G401 (cell line): ENCODE measurements at regions not wholly inside any gene's neighbourhood (a gene's known extent, or its start where the extent isn't known, plus 50 kb on each side); places are given as distances from the start of the nearest gene placed in this dataset.

Experiments
- DNase-seq: peaks from one replicate; pipeline ENCODE4 v3.0.0-alpha.2; 2015; ENCODE audit warnings: low spot score
- in situ Hi-C: cut with HindIII; loops from 2 replicates; pipeline ENCODE4 v1.10.0; 2016; ENCODE audit warnings: low sequenced_read_pairs, mixed read lengths

DNA sequence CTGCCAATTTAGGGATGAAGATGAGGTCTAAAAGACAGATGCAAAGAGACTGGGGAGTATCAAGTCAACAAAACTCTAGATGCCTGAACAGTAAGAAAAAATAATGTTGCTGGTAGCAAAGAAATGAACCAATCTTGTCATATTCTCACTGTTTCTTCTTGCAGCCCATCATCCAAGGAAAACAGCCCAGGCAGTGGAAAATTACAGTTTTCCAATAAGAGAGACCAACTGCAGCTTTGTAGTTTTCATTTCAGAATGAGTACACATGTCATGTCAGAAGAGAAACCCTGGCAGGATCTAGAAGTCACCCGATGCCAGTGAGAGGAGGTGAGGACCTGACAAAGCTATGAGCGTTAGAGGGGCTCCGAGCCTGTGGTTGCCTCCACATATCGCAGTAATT, 500.4 kb upstream of the PSMD7 start:
- in situ Hi-C loops = no loop called here
- no peak for DNase-seq

DNA sequence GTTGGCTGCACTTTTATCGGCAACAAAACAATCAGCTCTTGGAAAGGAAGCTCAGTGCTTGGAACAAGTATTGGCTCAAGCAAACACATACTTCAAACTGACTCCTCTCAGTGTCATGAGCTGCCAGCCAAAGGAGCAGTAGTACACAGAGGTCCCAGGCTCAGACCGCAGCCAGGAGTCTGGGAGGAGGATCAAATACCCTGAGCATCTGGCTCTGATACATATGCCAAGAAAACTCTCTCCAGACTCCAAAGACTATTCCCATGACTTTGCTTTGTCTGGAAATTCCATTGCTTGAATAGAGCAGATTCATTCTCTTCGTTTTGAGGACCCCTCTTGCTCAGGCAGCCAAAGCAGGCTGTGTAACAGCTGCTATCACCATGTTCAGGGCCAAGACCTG, 501.6 kb upstream of the PSMD7 start:
- no peak for DNase-seq
- in situ Hi-C loops = no loop called here

DNA sequence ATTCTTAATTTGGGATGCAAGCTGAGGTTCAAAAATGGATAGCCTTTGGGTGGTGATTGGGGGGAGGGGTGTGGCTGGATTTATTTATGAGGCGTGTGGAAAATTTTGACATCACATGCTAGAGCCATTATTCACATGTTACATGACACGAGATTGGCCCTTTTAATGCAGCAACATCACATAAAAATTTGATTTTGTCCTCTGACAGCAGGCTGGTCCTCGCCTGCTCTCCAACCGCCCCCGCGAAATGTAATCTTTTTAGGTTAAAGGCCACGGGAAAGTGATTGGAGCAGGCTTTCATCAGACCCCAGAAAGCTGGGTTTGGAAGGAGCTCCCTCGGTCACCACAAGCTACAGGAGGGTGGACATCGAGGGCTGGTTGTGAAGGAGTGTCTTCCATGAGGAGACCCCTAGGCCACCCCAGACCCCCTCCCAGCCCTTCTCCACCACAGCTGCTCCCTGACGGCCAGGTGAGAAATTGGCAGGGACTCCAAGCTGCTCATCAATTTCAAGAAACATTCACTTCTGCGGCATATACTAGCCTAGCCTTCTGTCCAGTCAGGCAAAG, 502.7 kb upstream of the PSMD7 start:
- no peak for DNase-seq
- in situ Hi-C loops = no loop called here

DNA sequence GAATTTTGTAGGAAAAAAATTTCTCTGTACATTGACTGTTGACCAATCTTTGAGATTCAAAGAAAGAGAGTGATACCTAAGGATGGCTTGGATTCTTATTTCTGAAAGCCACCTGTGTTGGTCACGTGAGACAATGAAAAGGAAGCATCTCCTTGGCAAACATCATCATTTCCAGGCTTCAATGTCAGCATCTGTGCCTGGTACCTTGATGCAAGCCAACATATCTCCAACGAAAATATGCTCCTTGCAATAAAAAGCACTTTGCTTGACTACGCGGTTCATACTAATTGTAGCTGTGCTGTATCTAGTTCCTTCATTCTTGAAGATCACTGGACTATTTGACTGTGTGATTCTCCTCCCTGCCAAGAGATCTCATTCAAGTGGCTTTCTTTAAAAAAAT, 503.4 kb upstream of the PSMD7 start:
- in situ Hi-C loops = no loop called here
- DNase-seq = no peak

DNA sequence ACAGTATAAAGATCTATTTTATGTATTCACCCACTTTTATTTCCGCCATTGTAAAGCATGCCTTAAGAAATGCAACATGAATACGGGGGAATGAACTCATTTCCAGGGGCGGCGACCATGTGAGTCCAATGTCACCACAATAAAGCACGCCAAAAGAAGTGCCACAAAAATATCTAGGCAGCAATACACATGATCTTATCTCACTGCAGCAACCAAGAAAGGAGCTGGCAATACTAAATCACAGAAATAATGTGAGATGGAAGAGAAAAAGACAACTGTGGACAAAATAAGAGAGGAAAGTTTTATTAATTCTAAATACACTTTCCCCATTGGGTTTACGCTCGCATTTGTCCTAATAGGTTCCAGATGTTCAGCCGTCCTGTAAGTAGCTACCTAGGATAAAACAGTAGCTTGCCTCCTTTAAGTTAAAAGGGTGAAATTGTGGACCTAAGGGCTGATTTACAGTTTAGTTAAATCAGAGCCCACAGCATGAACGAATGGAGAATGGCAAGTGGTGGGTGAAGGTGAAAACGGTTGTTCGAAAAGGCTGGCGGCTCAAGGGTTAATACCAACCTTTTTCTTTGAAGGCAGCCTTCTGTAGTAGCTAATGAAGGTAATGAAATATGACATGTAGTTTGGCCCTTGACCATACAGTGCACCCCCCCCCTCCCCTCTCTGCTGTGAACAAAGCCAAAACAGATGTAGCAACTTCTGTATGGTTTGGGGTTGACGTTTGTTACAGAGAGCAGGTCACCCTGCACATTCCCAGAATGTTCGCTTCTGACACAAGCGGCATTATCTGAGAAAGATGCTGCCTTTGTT, 504.2 kb upstream of the PSMD7 start:
- in situ Hi-C loops = no loop called here

DNA sequence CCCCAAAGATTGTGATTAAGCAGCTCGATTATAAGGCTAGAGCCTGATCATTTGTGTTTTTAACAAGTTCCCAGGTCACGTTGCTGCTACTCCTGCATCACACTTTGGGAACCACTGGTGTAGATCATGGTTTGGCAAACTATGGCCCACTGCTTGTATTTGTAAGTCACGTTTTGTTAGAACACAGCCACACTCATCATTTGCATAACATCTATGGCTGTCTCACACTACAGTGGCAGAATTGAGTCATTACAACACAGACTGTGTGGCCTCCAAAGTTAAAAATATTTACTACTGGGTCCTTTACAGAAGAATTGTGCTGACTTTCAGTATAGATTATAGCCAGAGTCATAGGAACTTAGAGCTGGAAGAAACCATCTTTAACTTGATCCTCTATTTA, 515.3 kb upstream of the PSMD7 start:
- DNase-seq = no peak
- in situ Hi-C loops = no loop called here

More for the DNA sequence above, 504.2 kb upstream of the PSMD7 start:
- no peak for DNase-seq

DNA sequence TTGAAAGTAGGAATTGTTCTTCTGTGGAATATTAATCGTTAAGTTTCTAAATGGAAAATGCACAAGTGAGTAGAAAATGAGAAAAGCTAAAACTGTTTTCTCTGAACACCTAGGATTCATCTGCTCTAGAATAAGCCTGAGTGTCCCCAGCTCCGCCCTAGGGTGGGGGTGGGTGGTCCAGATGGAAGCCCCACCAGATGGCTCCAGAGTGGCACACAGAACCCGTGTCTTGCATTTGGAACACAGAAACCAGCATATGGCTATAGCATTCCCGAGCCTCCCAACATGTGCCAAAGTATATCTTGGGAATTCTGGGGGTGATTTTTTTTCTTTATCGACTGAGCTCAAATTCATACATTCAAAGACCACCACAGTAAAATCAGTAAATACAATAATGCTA, 517.7 kb upstream of the PSMD7 start:
- no peak for DNase-seq
- in situ Hi-C loops = no loop called here

DNA sequence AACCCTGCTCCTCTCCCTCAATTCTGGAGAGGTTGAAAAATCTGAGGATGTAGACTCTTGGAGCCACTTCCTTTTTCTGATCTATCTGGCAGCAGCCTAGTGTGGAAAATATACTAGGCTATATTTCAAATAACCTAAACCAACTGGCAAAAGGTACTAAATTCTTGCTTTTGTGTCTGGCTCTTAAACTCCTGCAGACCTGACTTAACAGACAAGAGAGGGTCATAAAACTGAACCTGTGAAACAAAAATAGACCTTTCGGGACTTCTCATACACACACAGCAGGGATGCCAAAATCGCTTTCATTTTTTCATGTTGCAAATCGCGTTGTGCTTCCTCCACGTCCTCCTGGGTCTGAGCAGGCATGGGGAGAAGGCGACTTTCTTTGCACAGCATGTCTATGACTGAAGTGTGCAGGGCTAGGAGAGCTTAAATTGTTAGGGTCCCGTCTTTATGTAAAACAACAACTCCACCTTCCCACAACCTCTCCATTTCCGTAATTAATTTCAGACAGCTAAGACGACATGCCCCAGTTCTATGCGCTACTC, 520.7 kb upstream of the PSMD7 start:
- DNase-seq = no peak
- in situ Hi-C loops = no loop called here

DNA sequence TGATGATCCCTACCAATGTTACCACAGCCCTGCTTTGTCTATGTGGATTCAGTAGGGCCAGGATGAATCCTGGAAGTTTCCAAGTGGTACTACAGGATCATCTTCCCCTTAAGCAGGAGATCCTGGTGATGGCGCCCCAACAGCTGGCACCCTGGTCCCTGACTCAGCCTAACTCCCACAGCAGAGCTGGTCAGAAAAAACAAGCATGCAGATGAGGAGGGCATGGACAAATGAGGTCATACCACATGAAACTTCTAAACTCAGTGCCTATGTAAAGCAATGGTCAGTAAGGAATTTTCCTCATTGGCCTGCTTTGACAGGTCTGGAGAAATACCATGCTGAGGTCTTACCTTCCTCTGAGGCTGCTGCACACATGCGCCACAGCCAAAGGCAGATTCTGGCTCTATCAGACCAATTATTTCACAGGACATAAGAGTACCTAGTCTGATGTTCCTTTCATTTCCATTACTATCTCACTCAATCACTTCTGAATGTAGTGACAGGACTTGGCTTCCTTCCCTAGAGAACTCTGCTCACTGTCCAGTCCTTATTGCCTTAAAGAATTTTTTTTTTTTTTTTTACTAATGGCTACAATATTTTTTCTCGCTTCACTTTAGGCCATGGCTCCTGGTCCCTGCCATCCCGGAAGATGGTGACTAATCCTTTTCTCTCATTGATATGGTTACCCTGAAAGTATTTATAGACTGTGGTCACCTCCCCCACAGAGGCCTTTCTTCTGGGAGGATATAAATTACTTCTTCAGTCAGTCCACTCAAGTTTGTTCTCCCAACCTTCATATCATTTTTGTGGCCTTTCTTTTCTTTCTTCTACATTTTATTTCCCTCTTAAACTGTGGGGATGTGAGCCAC, 525.2 kb upstream of the PSMD7 start:
- DNase-seq = no peak
- in situ Hi-C loops = no loop called here

DNA sequence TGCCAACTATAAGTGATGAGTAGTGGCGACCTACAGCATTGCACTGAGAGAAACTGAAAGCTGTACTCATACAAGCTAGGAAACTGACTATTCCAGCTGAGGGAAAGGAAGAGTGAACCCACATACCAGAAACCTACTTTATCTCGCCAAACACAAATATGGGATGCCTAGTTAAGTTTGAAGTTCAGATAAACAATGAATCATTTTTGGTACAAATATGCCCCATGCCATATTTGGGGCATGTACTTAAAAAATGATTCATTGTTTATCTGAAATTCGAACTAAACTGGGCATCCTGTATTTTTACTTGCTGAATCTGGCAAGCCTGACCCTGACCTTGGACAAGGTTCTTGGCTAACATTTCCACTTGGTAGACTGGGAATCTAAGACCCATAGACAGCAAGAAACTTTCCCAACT, 527.8 kb upstream of the PSMD7 start:
- DNase-seq = no peak
- in situ Hi-C loops = no loop called here

DNA sequence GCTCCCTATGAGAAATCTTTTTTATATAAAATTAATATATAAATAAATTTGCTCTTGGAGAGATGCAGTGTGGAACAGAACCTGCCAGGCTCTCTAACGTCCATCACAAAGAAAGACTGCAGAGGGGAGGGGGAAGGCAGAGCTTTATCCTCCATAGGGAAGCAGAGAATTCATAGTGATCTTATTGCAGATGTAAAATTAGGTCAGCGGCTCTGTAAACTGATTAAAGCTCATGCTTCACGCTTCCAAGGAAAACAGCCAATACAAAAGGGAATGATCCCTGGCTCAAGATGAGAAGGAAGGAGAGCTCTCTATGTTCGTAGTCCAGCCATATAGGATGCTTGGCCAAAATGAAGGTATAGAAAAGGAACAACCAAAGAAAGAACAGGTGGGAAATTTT, 532.3 kb upstream of the PSMD7 start:
- no peak for DNase-seq
- in situ Hi-C loops = no loop called here

DNA sequence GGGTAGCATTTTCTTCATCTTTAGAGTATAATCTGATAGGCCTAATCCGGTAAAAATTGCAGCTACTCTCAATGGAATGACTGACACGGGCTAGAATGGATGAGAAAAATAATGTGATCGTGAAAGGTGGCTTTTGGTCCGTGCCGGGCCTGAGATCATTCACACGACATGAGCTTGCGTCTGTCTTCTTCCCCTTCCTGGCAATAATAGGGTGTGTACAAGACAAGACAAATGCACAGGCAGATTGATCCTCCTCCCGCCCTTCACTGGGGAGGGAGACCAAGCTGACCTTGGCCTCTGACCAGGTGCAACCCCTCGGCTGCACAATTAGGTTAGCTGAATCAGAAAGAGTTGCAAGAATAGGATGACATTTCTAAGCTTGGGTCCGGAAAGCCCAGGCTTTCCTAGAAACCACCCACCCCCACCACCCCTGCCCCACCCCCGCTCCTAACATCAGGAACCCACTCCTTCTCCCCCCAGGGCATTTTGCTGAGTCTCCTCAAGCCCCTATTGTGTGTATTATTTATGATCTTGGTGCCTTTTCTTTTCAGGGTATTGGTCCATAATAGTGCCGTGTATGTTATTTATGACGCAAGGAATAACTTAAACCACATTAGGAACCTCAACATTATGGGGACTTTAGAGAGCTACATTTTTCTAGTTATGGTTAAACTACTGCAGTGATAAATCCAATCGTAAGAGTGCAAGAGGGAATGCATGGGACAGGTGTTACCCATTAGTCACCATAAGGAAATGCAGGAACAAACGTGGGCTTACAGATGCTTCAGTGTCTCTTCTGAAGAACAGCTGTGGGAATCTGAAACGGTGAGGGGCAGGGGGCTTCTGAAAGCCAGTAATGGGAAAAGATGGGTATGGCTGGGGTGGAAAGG, 540.1 kb upstream of the PSMD7 start:
- in situ Hi-C loops = no loop called here
- no peak for DNase-seq

DNA sequence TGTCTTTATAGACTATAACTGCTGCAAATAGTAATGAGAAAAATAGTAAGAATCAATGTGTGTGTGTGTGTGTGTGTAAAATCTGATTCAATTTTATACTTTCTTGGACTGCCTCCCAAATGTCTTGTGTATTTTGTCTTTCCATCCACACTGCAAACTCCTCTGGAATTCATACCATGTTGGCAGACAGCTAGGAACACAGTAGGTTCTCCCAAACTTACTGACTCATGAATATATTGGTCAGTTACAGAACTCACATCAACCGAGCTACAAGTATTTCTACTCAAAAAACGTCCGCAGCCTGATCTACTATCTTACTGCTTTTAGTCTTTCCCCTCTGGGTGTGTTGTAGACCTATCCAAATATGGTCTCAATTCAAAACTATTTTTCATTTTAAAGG, 542.7 kb upstream of the PSMD7 start:
- DNase-seq = no peak
- in situ Hi-C loops = no loop called here

DNA sequence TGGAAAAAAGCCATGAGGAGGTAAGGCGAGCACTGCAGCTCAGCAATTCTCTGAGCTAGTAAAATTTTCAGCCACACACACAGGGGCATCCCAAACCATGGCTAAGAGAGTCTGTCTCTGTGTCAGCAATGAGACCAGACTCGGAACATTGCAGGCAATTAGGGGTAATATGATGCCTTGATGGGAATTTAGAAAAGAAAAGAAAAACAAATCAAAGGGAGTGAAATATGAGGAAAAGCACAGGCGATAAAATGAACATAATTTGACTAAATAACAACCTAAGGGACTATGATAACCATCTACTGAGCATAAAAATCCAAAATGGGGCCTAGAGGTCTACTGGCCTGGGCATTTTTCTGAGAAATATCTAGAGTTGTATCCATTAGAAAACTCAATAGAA, 546.0 kb upstream of the PSMD7 start:
- in situ Hi-C loops = no loop called here
- DNase-seq = no peak

DNA sequence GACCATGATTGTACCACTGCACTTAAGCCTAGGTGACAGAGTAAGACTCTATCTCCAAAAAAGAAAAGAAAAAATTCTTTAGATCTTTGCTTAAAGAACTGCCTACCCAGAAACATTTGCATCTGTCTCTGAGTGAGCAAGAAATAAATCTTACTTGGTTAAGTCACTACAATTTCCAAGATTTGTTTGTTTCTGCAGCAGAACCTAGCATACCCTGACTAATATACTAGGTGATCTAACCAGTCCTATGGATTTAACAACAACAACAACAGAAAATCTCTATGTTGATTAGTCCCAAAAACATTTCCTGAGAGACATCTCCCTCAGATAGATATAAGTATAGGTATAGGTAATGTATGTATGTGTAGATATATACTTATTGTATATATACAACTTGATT, 549.3 kb upstream of the PSMD7 start:
- in situ Hi-C loops = no loop called here
- DNase-seq = no peak

DNA sequence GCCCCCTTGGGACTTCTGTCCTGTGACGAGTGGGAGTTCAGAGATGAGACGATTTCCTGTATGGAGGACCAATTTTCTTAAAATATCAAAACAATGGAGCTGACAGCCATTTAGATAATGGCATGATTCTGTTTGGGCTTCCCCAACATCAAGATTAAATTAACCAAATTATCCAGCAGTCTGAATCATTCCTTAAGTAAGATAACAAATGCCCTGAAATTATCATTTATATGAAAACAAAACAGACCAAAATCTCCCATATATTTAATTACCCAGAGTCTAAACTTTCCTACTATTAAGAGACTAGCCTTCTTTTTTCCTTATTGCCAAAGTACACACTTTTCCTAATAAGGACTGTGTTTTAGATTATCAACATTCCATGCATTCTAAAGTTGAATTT, 550.1 kb upstream of the PSMD7 start:
- in situ Hi-C loops = no loop called here
- DNase-seq = no peak

DNA sequence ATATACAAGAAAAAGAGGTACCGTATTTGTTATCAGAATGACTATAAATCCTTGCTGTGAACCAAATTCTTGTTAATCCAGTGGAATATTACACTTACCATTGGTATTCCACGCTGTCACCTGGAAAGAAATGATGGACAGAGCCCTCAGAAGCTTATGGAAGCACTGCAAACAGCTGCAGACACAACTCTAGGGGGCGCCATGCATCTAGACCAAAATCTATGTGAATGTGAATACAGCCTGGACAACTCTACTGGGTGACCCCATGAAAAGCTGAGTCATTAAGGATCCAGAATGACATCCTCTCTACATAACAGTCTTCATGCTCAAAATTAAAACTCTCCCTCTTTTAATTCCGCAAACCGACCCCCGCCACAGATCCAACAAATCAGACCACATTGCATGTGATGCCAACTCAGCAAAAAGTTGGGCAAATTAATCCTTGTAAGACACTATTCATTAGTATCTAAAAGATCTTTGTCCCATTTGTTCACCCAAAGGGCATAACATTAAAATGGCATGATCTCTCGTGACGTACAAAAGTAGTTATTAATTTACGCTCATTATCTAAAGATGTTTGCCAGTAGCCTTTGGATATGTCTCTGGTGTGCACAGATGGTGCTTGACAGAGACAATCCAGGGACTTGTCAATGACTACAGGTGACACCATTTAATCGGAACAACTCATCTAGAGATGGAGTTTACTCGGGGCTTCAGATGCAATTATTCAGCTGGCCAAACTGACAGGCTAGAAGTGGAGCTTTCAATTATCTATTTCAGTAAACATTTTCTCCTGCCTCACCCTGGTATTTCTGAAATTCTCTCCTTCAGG, 552.7 kb upstream of the PSMD7 start:
- in situ Hi-C loops = no loop called here
- DNase-seq = no peak

DNA sequence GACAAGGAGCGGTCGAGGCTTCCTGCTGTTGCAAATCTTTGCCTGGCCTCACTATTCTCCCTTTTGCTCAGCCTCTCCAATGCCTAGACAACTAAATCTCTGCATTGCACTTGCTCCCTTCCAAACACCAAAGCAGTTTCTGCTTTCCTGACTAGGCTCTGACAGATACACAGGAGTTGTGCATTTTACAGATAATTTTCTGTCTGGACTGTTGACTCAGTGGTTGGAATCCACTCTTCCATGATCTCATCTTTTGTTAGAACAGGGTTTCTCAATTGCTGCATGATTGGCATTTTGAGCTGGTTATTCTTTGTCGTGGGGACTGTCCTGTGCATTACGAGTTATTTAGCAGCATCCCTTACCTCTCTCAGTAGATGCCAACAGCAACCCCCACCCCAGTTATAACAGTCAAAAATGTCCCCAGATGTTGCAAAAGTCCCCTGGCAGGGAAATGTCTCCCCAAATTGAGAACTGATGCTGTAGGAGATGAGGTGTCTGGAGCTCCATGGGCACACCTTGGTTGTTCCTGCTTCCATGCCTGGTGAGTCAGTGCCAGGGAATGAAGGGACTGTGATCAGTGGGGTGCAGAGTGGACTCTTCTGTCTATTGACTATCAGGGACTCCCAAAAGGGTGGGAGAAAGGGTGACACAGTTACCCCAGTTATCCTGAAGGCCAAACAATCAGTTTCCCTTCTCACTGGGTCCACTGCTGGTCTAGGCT, 557.4 kb upstream of the PSMD7 start:
- in situ Hi-C loops = no loop called here
- no peak for DNase-seq
